Right atrium auricular region (tissue), 2 donors: ENCODE measurements at regions not wholly inside any gene's neighbourhood (a gene's known extent, or its start where the extent isn't known, plus 50 kb on each side); places are given as distances from the start of the nearest gene placed in this dataset.

ENCODE experiments used
- DNase-seq: peaks from one replicate; pipeline ENCODE4 v3.0.0-alpha.2; 2019; ENCODE audit warnings: low spot score
- H3K27ac ChIP-seq, 2 donors: fragments of 200-600 bp; sonication (generic); 1 replicate in 1 of 2; 2 replicates in 1 of 2; pipeline ENCODE4 v1.5.1; 2016 to 2019
- H3K27me3 ChIP-seq, 2 donors: fragments of 200-600 bp; sonication (generic); one replicate each; pipeline versions ENCODE4 v1.5.1 to v1.6.0; 2017 to 2019
- H3K36me3 ChIP-seq: fragments of 200-600 bp; sonication (generic); one replicate; pipeline ENCODE4 v1.5.1; 2016
- H3K4me1 ChIP-seq, 2 donors: fragments of 200-600 bp; sonication (generic); one replicate each; pipeline versions ENCODE4 v1.5.1 to v1.6.0; 2017 to 2019
- H3K4me3 ChIP-seq, 2 donors: fragments of 200-600 bp; sonication (generic); 1 replicate in 1 of 2; 2 replicates in 1 of 2; pipeline ENCODE4 v1.5.1; 2017 to 2019; ENCODE audit warnings: mild to moderate bottlenecking in 1 of 2, moderate library complexity in 1 of 2
- H3K9me3 ChIP-seq, 2 donors: fragments of 200-600 bp; sonication (generic); one replicate each; pipeline ENCODE4 v1.5.1; 2019
- CTCF ChIP-seq, 2 donors: fragments of 200-600 bp; sonication (generic); IDR thresholded peaks; one replicate each; pipeline ENCODE4 v1.5.1; 2019; ENCODE audit warnings: antibody characterized with exemption in 2 of 2

GRCh38 chr4:173591760-173592159, 61.7 kb upstream of the HAND2 start:
- Histone ChIP-seq H3K27ac (peak overlapping the region in 1 of 2 donors; percentile 38), H3K9me3 (no peaks in the 10 kb centered on the region), H3K4me1 (no peaks in the 10 kb centered on the region), H3K27me3 (no peaks in the 10 kb centered on the region), H3K4me3 (no peak overlapping the region), H3K36me3 (no peaks in the 10 kb centered on the region)
- peak in 1 of 2 donors; percentile 10 for TF ChIP-seq CTCF (IDR thresholded peaks at IDR 0.05)
- DNase-seq = no peak

GRCh38 chr4:173590697-173591096, 60.7 kb upstream of the HAND2 start:
- H3K4me3 ChIP-seq = no peak overlapping the region
- H3K4me1 ChIP-seq = no peaks in the 10 kb centered on the region
- no peaks in the 10 kb centered on the region for H3K36me3 ChIP-seq
- peak overlapping the region in 1 of 2 donors; percentile 53 for H3K27ac ChIP-seq
- no peak for DNase-seq
- H3K27me3 ChIP-seq = no peaks in the 10 kb centered on the region
- no peaks in the 10 kb centered on the region for H3K9me3 ChIP-seq
- TF ChIP-seq CTCF (IDR thresholded peaks at IDR 0.05) = no peak

GRCh38 chr4:173585876-173586572, 56.0 kb upstream of the HAND2 start:
- Histone ChIP-seq H3K4me1 (no peaks in the 10 kb centered on the region), H3K9me3 (no peaks in the 10 kb centered on the region), H3K4me3 (no peak overlapping the region), H3K36me3 (no peaks in the 10 kb centered on the region), H3K27me3 (no peaks in the 10 kb centered on the region), H3K27ac (peak overlapping the region in 1 of 2 donors; percentile 66)
- DNase-seq = no peak
- TF ChIP-seq CTCF (IDR thresholded peaks at IDR 0.05) = no peak

GRCh38 chr4:173584506-173584905, 54.5 kb upstream of the HAND2 start:
- DNase-seq = no peak
- H3K36me3 ChIP-seq = no peaks in the 10 kb centered on the region
- TF ChIP-seq CTCF (IDR thresholded peaks at IDR 0.05) = no peak
- H3K4me3 ChIP-seq = no peak overlapping the region
- H3K27ac ChIP-seq = peak overlapping the region in 1 of 2 donors; percentile 66
- H3K27me3 ChIP-seq = no peaks in the 10 kb centered on the region
- H3K4me1 ChIP-seq = no peaks in the 10 kb centered on the region
- H3K9me3 ChIP-seq = no peaks in the 10 kb centered on the region
